C4-2B (cell line): ENCODE measurements at regions not wholly inside any gene's neighbourhood (a gene's known extent, or its start where the extent isn't known, plus 50 kb on each side); places are given as distances from the start of the nearest gene placed in this dataset.

Source experiments
- ZFX ChIP-seq: fragments of 450-650 bp; IDR thresholded peaks from 2 replicates; pipeline ENCODE4 v1.6.1; 2017
- TF ChIP-seq, protein P1 (sequence below): fragments of 450-650 bp; conservative IDR thresholded peaks from 2 replicates; pipeline ENCODE4 v1.5.1; 2017; ENCODE audit warnings: mild to moderate bottlenecking

GRCh38 chr6:8995156-8995555 is 559.8 kb upstream of the SLC35B3 start:
- TF ChIP-seq, protein P1, sequence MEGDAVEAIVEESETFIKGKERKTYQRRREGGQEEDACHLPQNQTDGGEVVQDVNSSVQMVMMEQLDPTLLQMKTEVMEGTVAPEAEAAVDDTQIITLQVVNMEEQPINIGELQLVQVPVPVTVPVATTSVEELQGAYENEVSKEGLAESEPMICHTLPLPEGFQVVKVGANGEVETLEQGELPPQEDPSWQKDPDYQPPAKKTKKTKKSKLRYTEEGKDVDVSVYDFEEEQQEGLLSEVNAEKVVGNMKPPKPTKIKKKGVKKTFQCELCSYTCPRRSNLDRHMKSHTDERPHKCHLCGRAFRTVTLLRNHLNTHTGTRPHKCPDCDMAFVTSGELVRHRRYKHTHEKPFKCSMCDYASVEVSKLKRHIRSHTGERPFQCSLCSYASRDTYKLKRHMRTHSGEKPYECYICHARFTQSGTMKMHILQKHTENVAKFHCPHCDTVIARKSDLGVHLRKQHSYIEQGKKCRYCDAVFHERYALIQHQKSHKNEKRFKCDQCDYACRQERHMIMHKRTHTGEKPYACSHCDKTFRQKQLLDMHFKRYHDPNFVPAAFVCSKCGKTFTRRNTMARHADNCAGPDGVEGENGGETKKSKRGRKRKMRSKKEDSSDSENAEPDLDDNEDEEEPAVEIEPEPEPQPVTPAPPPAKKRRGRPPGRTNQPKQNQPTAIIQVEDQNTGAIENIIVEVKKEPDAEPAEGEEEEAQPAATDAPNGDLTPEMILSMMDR, result no peak
- TF ChIP-seq ZFX, result no peak
